Endothelial cell of umbilical vein (primary cell): ENCODE measurements at regions not wholly inside any gene's neighbourhood (a gene's known extent, or its start where the extent isn't known, plus 50 kb on each side); places are given as distances from the start of the nearest gene placed in this dataset.
"Not testable (repeated sequence)": the region's sequence is repeated elsewhere in the genome, so short reads cannot be mapped to it uniquely, and the experiment has no call there.

Source experiments
- BruUV-seq: library from RNA; stranded (reverse); fragments of 400-500 nt; replicated peaks from 2 replicates; lab custom pipeline; 2021; lab: Mats Ljungman, UMichigan
- CTCF ChIA-PET: fragments of 300-600, 350-600 bp; sonication (Branson Sonifier 250); formaldehyde crosslinking; loops from one replicate; lab custom pipeline; 2021; ENCODE audit warnings: antibody characterized with exemption, inconsistent platforms; lab: Charles Lee
- POLR2A ChIA-PET: fragments of 300-600, 350-600 bp; sonication (Branson Sonifier 250); formaldehyde crosslinking; loops from one replicate; lab custom pipeline; 2021; ENCODE audit warnings: antibody characterized with exemption, inconsistent platforms; lab: Charles Lee
- DNase-seq: peaks from one replicate; pipeline ENCODE4 v3.0.0-alpha.2; 2011; ENCODE audit warnings: low read depth, low spot score
- FAIRE-seq: peaks from 2 replicates; lab custom pipeline; 2011; peaks lifted over from hg19 to GRCh38; lab: Jason Lieb, UNC
- H2AFZ ChIP-seq: 2 replicates; pipeline ENCODE4 v1.6.0; 2012; ENCODE audit warnings: low read depth, low read length, control low read depth, inconsistent platforms
- H3K27ac ChIP-seq: 2 replicates; pipeline ENCODE4 v1.5.1; 2011; ENCODE audit warnings: low read depth, mild to moderate bottlenecking, control low read depth, low read length, moderate library complexity; ENCODE audit not compliant: insufficient read depth
- H3K27me3 ChIP-seq, 2 experiments: 2 replicates each; pipeline versions ENCODE4 v1.6.0 to v1.6.1; 2011; ENCODE audit warnings: low read length in 2 of 2, mixed read lengths in 1 of 2; ENCODE audit not compliant: control insufficient read depth in 2 of 2, insufficient read depth in 2 of 2
- H3K36me3 ChIP-seq, 2 experiments: 2 replicates in 1 of 2; 3 replicates in 1 of 2; pipeline ENCODE4 v1.5.1; 2011; ENCODE audit warnings: low read length in 2 of 2, mild to moderate bottlenecking in 1 of 2, moderate library complexity in 1 of 2; ENCODE audit not compliant: control insufficient read depth in 2 of 2, insufficient read depth in 2 of 2; ENCODE audit errors: extremely low read depth in 1 of 2
- H3K4me1 ChIP-seq: 3 replicates; pipeline ENCODE4 v1.5.1; 2011; ENCODE audit warnings: mild to moderate bottlenecking, low read length; ENCODE audit not compliant: control insufficient read depth, insufficient read depth; ENCODE audit errors: extremely low read depth
- H3K4me2 ChIP-seq: 2 replicates; pipeline ENCODE4 v1.6.1; 2011; ENCODE audit warnings: low read length, control low read depth, mixed read lengths; ENCODE audit not compliant: insufficient read depth
- H3K4me3 ChIP-seq, 3 experiments: fragments of 200-600 bp in 1 of 3; sonication (generic), shearing (Covaris generic) in 1 of 3; replicated peaks in 1 of 3; 2 replicates each; pipeline ENCODE4 v1.5.1; 2011 to 2016; ENCODE audit warnings: control low read depth in 3 of 3, low read length in 3 of 3, mild to moderate bottlenecking in 2 of 3, inconsistent platforms in 1 of 3, low read depth in 1 of 3, moderate library complexity in 1 of 3; ENCODE audit not compliant: insufficient read depth in 1 of 3
- H3K79me2 ChIP-seq: 2 replicates; pipeline ENCODE4 v1.6.0; 2012; ENCODE audit warnings: low read length, inconsistent platforms; ENCODE audit not compliant: control insufficient read depth, insufficient read depth
- H3K9ac ChIP-seq: replicated peaks from 2 replicates; pipeline ENCODE3; 2011; ENCODE audit warnings: low read length, control low read depth; ENCODE audit not compliant: insufficient read depth; ENCODE audit errors: extremely low read depth
- H3K9me1 ChIP-seq: replicated peaks from 3 replicates; pipeline ENCODE4 v1.6.0; 2011; ENCODE audit warnings: mild to moderate bottlenecking, low read length; ENCODE audit not compliant: control insufficient read depth, insufficient read depth; ENCODE audit errors: extremely low read depth
- H3K9me3 ChIP-seq: replicated peaks from 2 replicates; pipeline ENCODE4 v1.5.1; 2012; ENCODE audit warnings: low read length, inconsistent platforms; ENCODE audit not compliant: control insufficient read depth, insufficient read depth
- H4K20me1 ChIP-seq: replicated peaks from 2 replicates; pipeline ENCODE3; 2011; ENCODE audit warnings: mild to moderate bottlenecking, low read length; ENCODE audit not compliant: control insufficient read depth, insufficient read depth; ENCODE audit errors: extremely low read depth
- EZH2 ChIP-seq: IDR thresholded peaks from 2 replicates; pipeline ENCODE4 v1.6.1; 2012; ENCODE audit warnings: borderline replicate concordance, low read depth, mild to moderate bottlenecking, moderate library complexity, low read length, inconsistent platforms; ENCODE audit not compliant: severe bottlenecking
- FOS ChIP-seq: IDR thresholded peaks from 2 replicates; pipeline ENCODE4 v1.6.1; 2011; ENCODE audit warnings: mild to moderate bottlenecking, low read length, moderate library complexity, borderline replicate concordance; ENCODE audit not compliant: insufficient read depth
- JUN ChIP-seq: IDR thresholded peaks from 2 replicates; pipeline ENCODE4 v1.6.1; 2011; ENCODE audit warnings: borderline replicate concordance, low read depth; ENCODE audit not compliant: insufficient read length, insufficient read depth
- MAX ChIP-seq: IDR thresholded peaks from 2 replicates; pipeline ENCODE4 v1.6.1; 2011; ENCODE audit not compliant: insufficient read depth, insufficient read length
- POLR2A ChIP-seq: IDR thresholded peaks from 2 replicates; pipeline ENCODE4 v1.6.1; 2012; ENCODE audit warnings: low read depth, mild to moderate bottlenecking, control low read depth, low read length
- dilution Hi-C: fragments of 300-500 bp; cut with MboI; formaldehyde crosslinking; loops from one replicate; pipeline ENCODE4 v1.15.0; 2019; ENCODE audit warnings: low sequenced_read_pairs; ENCODE audit not compliant: extremely low pct_ligation_motif_present
- intact Hi-C: fragments of 100-400 bp; cut with micrococcal nuclease; formaldehyde crosslinking; loops from one replicate; pipeline ENCODE4 v1.10.0; 2022

DNA sequence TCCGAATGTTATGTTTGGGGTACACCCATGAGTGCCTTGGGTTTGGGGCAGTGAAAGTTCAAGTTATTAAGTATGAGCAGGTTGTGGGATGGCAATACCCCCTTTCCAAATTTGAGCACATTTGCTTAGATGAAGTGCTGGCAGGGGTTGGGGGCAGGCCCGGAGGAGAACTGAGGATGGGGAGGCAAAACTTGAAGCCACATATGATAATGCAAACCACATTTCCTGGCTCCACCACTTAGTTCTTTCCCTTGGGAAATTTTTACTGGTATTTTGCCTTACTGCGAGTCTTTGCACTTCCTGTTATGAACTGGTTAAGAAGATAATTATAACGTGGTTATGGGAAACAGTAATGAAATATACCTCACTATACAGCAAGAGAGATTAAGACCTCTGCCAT, 336.0 kb upstream of the ONECUT1 start:
- POLR2A ChIA-PET: no interaction called here

DNA sequence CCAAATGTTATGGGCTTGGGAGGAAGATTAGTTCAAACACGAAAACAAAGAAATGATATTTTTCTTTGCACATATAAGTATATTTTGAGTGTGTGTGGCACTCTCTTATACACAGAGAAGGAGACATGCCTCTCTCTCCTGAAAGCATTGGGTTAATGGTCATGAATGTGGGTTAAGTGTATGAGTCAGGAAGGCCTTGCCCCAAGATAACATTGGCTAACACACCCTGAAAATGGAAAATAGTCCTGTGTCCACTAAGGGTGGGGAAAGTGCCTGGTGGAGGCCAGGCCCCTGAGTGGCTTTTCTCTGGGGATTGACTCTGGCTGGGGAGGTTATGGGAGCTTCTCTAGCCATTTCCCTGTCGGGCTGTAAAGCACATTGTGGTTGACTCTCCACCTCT, 332.7 kb upstream of the ONECUT1 start:
- DNase-seq (no peak), FAIRE-seq (no peak)
- intact Hi-C loops (no loop called here), dilution Hi-C loops (no loop called here)
- Histone ChIP-seq H3K27me3 (no peaks in the 10 kb centered on the region), H3K4me1 (no peaks in the 10 kb centered on the region), H4K20me1 (no peaks in the 10 kb centered on the region), H3K9me1 (no peaks in the 10 kb centered on the region), H3K79me2 (no peaks in the 10 kb centered on the region), H3K9me3 (peaks cover 3% of the 10 kb centered on the region), H3K27ac (no peak overlapping the region), H3K9ac (no peak overlapping the region), H2AFZ (no peak overlapping the region), H3K36me3 (no peaks in the 10 kb centered on the region), H3K4me3 (no peak overlapping the region), H3K4me2 (no peak overlapping the region)
- ChIA-PET POLR2A (no interaction called here), CTCF (no interaction called here)
- no TSS peak for BruUV-seq
- TF ChIP-seq EZH2: no peak
- TF ChIP-seq FOS: no peak

More for the DNA sequence above, 336.0 kb upstream of the ONECUT1 start:
- no peaks in the 10 kb centered on the region for H3K27me3 ChIP-seq
- H3K9ac ChIP-seq: no peak overlapping the region
- FAIRE-seq: no peak
- H3K79me2 ChIP-seq: no peaks in the 10 kb centered on the region
- DNase-seq: no peak
- no peaks in the 10 kb centered on the region for H4K20me1 ChIP-seq
- H3K9me3 ChIP-seq: no peaks in the 10 kb centered on the region
- H3K36me3 ChIP-seq: no peaks in the 10 kb centered on the region
- BruUV-seq: no TSS peak
- TF ChIP-seq MAX: no peak
- no peak for TF ChIP-seq POLR2A
- no peak for TF ChIP-seq JUN
- no peaks in the 10 kb centered on the region for H3K9me1 ChIP-seq
- no peak overlapping the region for H3K27ac ChIP-seq
- H3K4me1 ChIP-seq: no peaks in the 10 kb centered on the region
- H3K4me2 ChIP-seq: no peak overlapping the region
- dilution Hi-C loops (no loop called here), intact Hi-C loops (no loop called here)
- no peak overlapping the region for H3K4me3 ChIP-seq
- CTCF ChIA-PET: no interaction called here
- no peak overlapping the region for H2AFZ ChIP-seq

DNA sequence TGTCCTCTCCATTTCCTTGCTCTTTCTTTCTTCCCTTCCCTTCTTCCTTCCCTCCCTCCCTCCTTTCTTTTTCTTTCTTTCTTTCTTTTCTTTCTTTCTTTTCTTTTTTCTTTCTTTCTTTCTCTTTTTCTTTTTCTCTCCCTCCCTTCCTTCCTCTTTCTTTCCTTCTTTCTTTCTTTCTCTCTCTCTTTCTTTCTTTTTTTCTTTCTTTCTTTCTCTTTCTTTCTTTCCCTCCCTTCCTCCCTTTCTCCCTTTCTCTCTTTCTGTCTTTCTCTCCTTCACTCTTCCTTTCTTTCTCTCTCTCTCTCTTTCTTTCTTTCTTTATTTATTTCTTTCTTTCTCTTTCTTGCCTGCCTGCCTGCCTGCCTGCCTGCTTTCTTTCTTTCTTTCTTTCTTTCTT, 326.8 kb upstream of the ONECUT1 start:
- POLR2A ChIA-PET, FAIRE-seq, BruUV-seq, dilution Hi-C loops, H3K79me2 ChIP-seq, H2AFZ ChIP-seq, H3K27me3 ChIP-seq, H3K4me1 ChIP-seq, CTCF ChIA-PET, H4K20me1 ChIP-seq, H3K9ac ChIP-seq, H3K27ac ChIP-seq, DNase-seq, H3K9me1 ChIP-seq, H3K9me3 ChIP-seq, H3K36me3 ChIP-seq, intact Hi-C loops, H3K4me3 ChIP-seq, H3K4me2 ChIP-seq: not testable (repeated sequence)
